GM18858 (cell line): ENCODE measurements at regions not wholly inside any gene's neighbourhood (a gene's known extent, or its start where the extent isn't known, plus 50 kb on each side); places are given as distances from the start of the nearest gene placed in this dataset.

Experiments used
- ATAC-seq: cut with Tn5 transposase; IDR thresholded peaks from one replicate; pipeline ENCODE4 v1.9.1; 2021; ENCODE audit not compliant: unreplicated experiment

DNA sequence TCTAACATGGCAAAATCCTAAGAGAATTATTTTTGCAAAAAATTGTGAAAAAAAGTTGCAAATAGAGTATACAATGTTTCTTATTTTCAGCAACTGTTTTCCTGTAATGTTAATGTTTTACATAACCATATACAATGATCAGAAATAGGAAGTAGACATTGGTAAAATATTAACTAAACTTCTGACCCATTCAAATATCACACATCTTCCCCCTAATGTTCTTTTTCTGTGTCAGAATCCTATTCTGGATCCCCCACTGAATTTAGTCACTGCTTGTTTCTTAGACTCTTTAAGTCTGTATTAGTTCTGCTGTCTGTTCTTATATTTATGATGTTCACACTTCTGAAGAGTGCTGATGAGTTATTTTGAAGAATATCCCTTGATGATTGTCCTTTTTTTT lies 62.0 kb downstream of the HFE start:
- no peak for ATAC-seq

DNA sequence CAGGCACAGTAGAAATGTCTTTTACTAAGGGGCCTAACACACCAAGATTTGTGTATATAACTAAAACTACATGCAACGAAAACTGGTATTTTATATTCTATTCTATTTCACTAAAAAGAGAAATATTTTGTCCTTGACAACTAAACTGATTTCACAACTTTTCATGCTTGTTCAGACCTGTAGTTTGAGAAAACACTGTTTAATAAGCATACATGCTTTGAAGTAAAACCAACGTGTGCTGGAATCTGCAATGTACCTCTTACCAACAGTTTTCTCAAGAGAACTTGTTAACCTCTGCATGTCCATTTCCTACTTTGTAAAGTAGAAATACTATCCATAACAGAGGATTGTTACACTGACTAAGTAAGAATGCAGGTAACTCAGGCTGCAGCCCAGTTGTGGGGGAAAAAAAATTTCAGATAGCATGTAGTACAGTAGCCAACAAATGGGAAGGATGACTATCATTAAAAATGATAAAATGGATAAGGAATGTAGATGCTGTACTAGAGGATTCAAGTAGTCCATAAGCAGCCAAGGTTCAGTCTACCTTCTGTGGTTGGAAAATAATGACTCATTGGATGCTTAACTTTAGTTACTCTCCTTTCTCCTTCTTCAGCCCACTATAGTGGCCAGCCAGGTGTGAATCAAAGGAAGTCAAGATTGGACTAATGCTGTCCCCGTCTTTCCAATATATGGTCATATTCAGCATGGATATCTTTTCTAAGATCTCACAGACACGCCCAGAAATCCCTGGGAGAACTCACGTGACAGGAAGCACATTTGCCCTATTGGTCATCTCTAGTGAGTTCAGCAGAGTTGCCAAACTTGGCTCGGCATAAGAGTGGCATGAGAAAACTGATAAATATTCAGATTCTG lies 65.2 kb downstream of the HFE start:
- ATAC-seq, result no peak

DNA sequence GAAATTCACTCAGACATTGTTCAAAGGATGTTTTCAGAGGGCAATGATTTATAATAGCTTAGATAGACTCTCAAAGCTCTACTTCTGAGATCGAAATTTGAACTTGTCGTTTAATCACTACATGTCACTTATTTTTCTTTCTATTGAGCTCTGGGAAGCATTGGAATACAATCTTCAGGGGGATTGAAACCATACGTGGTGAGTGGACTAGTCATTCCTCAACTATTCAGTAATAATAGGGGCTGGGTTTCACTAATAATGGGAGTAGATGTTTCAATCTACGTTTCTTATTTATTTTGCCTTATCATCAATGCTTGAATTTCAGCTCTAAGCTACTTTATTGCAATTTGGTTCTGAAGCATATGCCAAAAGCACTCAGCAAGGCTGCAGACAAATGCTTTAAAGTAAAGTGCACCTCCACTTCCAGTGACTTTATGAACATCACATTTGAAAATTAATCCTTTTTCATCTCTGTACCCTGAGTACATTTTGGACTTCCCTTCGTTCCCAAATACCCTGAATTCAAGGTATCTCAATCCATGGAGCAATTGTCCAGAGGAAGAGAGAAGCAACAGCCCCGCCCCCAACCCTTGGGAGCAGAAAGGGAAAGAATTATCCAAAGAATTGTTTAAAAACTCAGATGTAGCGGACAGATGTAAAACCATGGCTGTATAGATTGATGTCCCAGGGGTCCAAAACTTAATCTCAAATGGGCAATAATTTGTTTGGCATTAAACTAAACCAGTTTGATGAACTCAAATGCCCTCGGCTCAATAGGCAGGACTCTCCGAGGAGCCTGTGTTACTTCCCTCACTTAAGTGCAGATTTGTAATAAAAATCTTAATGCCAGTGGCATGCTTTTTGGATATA lies 68.1 kb downstream of the HFE start:
- ATAC-seq, result no peak

DNA sequence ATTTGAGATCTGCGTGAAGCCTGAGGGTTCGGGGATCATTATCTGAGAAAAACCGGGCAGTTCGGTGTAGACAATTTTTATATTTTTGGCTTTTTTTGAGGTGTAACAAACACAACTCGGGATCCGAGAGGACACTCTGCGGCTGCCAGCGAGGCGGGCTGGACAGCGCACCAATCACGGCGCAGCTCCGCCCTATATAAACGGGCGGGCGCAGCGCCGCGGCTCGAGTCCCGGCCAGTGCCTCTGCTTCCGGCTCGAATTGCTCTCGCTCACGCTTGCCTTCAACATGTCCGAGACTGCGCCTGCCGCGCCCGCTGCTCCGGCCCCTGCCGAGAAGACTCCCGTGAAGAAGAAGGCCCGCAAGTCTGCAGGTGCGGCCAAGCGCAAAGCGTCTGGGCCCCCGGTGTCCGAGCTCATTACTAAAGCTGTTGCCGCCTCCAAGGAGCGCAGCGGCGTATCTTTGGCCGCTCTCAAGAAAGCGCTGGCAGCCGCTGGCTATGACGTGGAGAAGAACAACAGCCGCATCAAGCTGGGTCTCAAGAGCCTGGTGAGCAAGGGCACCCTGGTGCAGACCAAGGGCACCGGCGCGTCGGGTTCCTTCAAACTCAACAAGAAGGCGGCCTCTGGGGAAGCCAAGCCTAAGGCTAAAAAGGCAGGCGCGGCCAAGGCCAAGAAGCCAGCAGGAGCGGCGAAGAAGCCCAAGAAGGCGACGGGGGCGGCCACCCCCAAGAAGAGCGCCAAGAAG lies 69.0 kb downstream of the HFE start:
- peak; percentile 34 for ATAC-seq

DNA sequence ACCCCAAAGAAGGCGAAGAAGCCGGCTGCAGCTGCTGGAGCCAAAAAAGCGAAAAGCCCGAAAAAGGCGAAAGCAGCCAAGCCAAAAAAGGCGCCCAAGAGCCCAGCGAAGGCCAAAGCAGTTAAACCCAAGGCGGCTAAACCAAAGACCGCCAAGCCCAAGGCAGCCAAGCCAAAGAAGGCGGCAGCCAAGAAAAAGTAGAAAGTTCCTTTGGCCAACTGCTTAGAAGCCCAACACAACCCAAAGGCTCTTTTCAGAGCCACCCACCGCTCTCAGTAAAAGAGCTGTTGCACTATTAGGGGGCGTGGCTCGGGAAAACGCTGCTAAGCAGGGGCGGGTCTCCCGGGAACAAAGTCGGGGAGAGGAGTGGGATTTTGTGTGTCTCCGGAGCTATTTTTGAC lies 69.6 kb downstream of the HFE start:
- ATAC-seq, result no peak

DNA sequence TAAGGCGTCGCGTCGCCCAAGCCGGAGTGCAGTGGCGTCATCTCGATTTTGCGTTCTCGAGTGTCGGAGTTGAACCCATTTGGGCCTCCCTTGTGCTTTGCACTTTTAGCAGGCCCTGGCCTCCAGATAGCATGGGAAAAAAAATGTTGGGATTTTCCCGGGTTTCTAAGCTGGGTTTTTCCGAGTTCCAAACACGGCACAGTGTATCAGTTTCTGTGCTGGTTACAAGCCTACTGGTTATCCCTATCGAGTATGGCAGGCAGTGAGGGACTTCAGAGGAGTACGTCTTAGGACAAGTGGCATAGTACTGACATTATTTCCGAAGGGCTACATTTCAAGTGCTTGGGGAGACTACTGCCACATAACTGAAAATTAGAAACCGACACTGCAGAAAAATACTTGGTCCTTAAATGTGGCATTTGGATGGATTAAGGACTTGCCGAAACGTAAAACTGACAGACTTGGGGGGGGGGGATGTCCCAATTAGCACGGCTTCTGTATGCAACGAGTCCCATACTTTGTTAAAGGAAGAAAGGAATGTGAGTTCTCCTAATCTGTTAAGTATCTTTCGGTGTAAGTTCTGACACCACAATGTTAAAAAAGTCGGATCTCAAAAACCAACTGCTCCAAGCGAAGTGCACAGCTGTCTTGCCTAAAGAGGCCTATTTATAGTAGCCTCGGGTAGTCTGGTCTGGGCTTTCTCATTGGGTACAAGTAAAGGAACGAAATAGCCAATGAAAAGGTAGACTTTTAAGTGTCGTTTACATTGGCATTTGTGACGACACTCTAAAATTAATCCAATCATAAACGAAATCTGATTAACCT lies 70.2 kb downstream of the HFE start:
- ATAC-seq, result peak; percentile 46

DNA sequence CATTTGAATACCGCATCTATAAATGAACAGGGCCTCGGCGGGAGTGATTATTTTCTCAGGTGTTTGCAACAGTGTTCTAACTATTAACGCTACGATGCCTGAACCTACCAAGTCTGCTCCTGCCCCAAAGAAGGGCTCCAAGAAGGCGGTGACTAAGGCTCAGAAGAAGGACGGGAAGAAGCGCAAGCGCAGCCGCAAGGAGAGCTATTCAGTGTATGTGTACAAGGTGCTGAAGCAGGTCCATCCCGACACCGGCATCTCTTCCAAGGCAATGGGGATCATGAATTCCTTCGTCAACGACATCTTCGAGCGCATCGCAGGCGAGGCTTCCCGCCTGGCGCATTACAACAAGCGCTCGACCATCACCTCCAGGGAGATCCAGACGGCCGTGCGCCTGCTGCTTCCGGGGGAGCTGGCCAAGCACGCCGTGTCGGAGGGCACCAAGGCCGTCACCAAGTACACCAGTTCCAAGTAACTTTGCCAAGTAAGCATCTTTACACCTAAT lies 70.9 kb downstream of the HFE start:
- no peak for ATAC-seq

DNA sequence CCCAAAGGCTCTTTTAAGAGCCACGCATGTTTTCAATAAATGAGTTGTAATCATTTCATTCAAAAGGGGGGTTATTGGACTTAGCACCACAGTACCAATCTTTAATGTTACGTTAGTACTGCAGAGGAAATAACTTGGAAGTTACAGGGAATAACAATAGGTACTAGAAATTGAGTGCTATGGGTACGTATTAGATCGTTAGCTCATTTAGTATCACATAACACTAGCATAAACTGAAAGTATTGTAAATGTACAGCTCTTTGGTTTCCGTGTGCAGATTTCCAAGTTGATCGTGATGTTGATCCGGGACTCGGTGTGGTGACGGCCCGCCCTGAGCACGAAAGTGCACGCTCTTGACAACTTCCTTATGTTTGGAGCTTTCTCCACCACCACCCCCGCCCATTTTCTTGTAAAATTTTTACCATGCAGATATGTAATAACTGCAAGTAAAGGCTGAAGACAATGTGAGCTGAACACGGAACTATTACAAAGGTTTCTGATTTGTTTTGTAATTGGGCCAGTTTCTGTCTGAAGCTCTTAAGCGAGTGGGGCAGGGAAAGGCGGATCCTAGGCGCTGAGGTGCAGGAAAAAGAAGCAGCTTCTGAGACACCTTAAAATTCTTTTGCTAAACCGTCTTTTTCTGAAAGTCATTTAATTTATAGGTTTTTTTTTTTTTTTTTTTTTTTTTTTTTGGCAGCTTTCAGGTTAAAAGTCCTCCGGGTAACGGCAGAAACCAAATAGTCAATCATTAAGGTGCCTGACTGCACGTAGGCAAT lies 71.5 kb downstream of the HFE start:
- ATAC-seq, result no peak

DNA sequence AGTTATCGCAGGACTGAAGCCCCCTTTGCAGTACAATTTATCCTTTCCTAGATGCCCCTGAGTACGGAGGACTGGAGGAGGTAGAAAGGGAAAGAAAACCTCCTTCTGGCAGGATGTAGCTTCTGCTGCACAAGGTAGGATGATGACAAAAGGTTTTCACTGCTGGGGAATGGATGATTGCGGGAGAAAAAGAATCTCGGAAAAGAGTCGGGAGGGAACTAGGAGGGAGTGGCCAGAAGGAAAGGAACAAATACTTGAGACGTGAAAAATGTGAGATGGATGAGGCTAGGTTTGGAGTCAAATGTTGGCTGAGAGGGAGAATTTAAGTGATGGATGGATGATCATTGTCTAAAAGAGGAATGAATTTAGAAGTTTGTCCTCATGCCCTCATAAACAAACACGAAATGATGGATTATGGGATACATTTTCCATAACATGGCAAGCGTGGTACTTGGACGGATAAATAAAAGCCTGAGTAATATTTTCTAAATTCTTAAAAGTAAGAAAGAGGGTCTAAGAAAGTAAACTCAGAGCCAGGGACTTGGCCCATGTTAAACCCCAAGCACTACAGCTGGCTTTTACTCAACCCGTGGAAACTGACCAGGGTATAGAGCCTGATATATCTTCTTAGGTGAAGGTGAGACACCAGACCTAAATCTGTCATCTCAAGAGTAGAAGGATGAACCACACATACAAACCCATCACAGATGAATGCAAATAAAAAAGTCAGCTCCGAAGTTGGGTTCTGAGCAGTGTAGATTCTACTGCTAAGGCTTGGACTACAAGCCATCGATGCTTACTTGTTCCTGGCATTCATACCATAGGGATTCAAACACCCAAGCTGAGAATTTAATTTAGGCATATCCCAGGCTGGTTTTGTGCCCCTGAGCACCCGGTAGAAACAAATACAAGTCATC lies 72.4 kb downstream of the HFE start:
- ATAC-seq, result no peak

DNA sequence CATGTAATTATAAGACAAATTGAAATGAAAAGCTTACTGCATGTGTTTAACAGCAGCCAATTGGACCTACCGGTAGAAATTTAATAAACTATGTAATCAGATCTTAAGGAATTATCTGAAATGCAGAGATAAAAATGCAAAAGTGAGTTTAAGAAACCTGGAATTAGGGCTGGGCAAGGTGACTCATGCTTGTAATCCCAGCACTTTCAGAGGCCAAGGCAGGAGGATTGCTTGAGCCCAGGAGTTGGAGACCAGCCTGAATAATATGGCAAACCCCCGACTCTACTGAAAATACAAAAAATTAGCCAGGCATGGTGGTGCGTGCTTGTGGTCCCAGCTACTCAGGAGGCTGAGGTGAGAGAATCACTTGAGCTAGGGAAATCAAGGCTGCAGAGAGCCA lies 74.1 kb downstream of the HFE start:
- no peak for ATAC-seq

DNA sequence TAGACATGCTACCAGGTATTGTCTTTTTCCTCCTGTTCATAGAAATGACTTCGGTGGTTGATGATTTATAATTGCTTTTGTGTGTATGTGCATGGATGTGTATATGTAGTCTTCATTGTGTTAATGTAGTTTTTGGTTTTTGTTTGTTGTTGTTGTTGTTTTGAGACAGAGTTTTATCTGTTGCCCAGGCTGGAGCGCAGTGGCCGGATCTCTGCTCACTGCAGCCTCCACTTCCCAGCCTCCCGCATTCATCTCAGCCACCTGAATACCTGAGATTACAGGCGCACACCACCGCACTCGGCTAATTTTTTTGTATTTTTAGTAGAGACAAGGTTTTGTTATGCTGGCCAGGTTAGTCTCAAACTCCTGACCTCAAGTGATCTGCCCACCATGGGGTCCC lies 75.2 kb downstream of the HFE start:
- ATAC-seq, result no peak

DNA sequence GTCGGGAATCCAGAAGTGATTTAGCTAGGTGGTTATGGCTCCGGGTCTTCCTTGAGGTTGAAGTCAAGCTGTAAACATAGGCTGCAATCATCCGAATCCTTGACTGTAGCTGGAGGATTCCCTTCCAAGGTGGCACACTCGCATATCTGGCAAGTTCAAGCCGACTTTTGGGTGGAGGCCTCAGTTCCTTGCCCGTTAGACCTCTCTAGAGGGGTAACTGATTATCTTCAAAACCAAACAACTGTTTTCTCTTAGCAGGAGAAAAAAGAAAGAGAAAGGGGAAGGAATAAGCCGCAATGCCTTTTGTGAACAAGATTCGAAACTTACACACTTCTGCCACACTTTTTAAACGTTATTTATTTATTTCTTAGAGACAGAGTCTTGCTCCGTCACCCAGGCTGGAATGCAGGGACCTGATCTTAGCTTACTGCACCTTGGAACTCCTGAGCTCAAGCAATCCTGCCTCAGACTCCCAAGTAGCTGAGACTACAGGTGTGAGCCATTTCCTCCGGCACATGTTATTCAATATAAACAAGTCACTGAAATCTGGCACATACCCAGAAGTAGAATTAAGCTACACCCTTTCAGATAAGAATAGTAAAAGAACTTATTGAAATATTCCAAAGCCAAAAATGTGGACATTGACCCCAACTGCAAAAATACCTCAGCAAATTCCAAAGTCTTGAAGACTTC lies 76.3 kb downstream of the HFE start:
- ATAC-seq, result no peak

DNA sequence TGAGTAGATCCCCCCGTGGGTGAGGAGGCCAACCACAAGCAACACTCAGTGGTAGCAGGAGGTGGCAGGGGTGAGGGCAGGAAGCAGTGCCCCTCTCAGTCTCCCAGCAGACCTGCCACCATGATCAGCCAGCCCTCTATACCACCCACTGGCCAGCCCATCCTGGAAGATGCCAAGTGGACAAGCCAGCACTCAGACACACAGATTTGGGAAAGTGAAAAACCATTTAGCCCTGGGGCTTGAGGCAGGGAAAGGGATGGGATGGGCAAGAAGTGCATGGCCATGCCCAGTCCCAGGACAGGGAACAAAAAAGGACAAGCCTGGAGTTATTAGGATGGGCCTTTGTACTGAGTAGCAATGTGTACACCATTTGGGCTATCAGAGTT lies 76.9 kb downstream of the HFE start:
- no peak for ATAC-seq

DNA sequence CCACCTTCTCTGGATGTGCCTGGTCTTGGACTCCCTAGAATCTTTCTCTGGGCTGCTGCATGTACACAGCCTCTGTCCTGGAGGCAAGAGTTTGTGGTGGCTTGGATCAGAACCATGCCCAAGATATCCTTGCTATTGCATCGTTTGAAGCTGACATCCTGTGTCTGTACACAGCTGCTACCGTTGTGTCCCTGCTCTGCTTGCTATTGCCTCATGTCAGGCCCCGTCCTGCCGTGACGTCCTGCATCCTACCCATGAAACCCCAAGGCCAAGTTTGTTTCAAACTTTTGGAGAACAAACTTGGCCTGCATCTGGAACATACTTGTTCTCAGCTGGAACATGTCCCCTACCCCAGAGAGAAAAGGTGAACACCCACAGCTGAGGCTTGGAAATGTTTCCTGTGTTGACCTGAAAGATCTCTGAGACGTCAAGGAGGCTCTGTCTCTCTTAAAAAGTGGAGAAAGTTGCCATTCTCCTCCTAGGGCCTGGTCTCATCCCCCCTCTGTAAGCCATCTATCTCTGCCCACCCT lies 78.1 kb downstream of the HFE start:
- no peak for ATAC-seq

DNA sequence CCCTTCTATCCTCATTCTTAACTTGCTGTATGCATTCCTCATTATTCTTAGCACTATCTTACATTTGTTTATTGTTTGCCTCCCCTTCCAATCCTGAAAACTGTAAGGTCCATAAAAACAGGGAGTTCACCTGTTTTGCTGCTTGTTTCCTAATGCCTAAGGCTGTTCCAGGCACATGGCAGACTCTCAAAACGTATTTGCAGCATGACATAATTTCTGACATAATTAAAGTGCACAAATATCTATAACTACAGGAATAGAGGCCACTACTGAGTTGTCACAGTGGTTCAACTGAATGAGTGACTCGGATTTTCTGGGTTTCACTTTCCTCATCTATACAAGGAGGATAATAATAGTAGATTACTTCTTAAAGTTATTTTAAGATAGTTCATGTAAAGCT lies 83.0 kb downstream of the HFE start:
- no peak for ATAC-seq

DNA sequence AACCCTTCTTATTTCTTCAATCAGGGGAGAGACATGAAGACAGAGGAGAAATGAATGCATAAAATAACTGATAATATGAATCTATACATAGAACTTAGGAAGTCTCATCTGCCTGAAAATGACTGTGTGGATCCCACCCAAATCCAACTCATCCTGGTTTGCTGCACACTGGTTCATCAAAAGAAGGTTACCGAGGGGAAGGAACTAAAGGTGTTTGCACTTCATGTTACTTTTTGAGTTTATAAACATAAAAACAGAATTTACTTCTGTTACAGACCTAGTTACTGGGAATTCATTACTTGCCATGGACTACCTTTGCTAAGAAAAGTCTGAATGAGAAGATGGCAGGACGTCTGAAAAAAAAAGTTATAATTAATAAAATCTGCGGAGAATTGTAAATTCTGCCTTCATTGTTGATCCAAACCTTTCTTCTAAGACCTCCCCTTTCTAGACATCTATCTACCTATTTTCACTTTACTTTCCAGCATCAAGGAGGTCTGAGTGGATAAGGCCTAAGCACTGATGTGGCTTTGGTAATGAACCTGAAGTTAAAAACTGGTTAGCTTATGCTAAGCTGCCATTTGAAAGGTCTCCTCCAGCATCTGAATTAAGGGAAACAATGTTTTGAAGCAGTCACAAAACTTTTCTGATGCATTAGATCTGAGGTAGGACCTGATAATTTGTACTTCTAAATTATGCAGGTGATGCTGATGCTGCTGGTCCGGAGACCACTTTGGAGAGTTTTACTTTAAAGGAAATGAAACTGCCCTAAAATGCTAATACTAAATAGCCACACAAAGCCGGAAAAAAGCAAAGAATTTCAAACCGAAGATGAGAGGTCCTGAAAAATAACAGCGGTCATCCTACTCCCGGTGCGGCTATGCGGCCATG lies 84.0 kb downstream of the HFE start:
- peak; percentile 5 for ATAC-seq

DNA sequence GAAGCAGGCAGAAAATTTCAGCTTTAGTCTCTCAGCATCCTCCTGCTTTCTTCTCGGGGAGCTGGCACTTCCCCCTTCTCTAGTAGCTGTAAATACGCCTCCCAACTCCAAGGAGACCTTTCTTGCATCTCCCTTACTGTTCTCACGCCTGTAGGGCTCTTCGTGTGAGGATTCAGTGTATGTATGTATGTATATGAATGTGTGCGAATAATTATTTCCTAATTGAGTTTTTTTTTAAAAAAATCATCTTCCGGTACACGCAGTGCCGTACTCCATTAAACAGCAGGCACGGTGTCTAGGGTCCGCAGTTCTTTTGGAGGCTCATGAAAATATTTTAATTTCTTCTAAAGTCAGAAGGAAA lies 85.4 kb downstream of the HFE start:
- no peak for ATAC-seq
